Mesendoderm (in vitro differentiated cells): ENCODE measurements at regions not wholly inside any gene's neighbourhood (a gene's known extent, or its start where the extent isn't known, plus 50 kb on each side); places are given as distances from the start of the nearest gene placed in this dataset.
A peak's percentile ranks its signal among the peaks of the same experiment; 100 is the strongest.

ENCODE experiments used
- DNase-seq: peaks from one replicate; pipeline ENCODE4 v3.0.0; 2013
- H2AK5ac ChIP-seq: 2 replicates; pipeline ENCODE4 v1.6.1; 2013; ENCODE audit warnings: low read length, inconsistent platforms
- H2BK120ac ChIP-seq: 2 replicates; pipeline ENCODE4 v1.6.1; 2013; ENCODE audit warnings: low read depth, mild to moderate bottlenecking, low read length, moderate library complexity, mixed read lengths
- H2BK15ac ChIP-seq: replicated peaks from 2 replicates; pipeline ENCODE4 v1.6.1; 2013; ENCODE audit warnings: low read depth, mild to moderate bottlenecking, moderate library complexity
- H2BK5ac ChIP-seq: 2 replicates; pipeline ENCODE4 v1.6.1; 2013; ENCODE audit warnings: low read length, inconsistent platforms
- H3K18ac ChIP-seq: 2 replicates; pipeline ENCODE4 v1.6.1; 2013; ENCODE audit warnings: mild to moderate bottlenecking, low read length, mixed read lengths
- H3K23ac ChIP-seq: one replicate; pipeline ENCODE4 v1.6.1; 2013; ENCODE audit warnings: low read length
- H3K27ac ChIP-seq: 2 replicates; pipeline ENCODE4 v1.5.1; 2013; ENCODE audit warnings: low read depth, mild to moderate bottlenecking, inconsistent platforms, low read length, moderate library complexity
- H3K27me3 ChIP-seq: 2 replicates; pipeline ENCODE4 v1.6.1; 2013; ENCODE audit warnings: low read length, control low read depth, mild to moderate bottlenecking, inconsistent platforms; ENCODE audit not compliant: insufficient read depth, poor library complexity
- H3K36me3 ChIP-seq: 2 replicates; pipeline ENCODE4 v1.6.1; 2013; ENCODE audit warnings: low read length, inconsistent platforms; ENCODE audit not compliant: control insufficient read depth, insufficient read depth
- H3K4ac ChIP-seq: one replicate; pipeline ENCODE4 v1.6.1; 2013; ENCODE audit warnings: low read depth, mild to moderate bottlenecking, low read length, moderate library complexity
- H3K4me1 ChIP-seq: 2 replicates; pipeline ENCODE4 v1.6.1; 2013; ENCODE audit warnings: low read depth, low read length, inconsistent platforms; ENCODE audit not compliant: control insufficient read depth
- H3K4me2 ChIP-seq: 2 replicates; pipeline ENCODE4 v1.6.1; 2013; ENCODE audit warnings: low read length
- H3K4me3 ChIP-seq: 2 replicates; pipeline ENCODE4 v1.5.1; 2013; ENCODE audit warnings: mild to moderate bottlenecking, low read length
- H3K56ac ChIP-seq: one replicate; pipeline ENCODE4 v1.6.1; 2013; ENCODE audit warnings: low read length
- H3K79me1 ChIP-seq: 2 replicates; pipeline ENCODE4 v1.6.1; 2013; ENCODE audit warnings: low read length, inconsistent platforms
- H3K79me2 ChIP-seq: 2 replicates; pipeline ENCODE4 v1.6.1; 2013; ENCODE audit warnings: mild to moderate bottlenecking, low read length; ENCODE audit not compliant: control insufficient read depth, insufficient read depth
- H3K9ac ChIP-seq: 2 replicates; pipeline ENCODE4 v1.6.1; 2013; ENCODE audit warnings: low read length, inconsistent platforms
- H4K5ac ChIP-seq: one replicate; pipeline ENCODE4 v1.6.1; 2013; ENCODE audit warnings: low read length
- H4K8ac ChIP-seq: one replicate; pipeline ENCODE4 v1.6.1; 2013; ENCODE audit warnings: low read depth, mild to moderate bottlenecking, control low read depth, low read length, moderate library complexity
- WGBS: extraction: QIAGEN DNeasy Blood & Tissue Kit; methylation state at CpG from one replicate; pipeline ENCODE4 v1.1.7; 2013; ENCODE audit warnings: low lambda C conversion rate, missing lambda C conversion rate; ENCODE audit not compliant: insufficient coverage; ENCODE audit errors: extremely low coverage; 5-methylcytosine and 5-hydroxymethylcytosine counted together

DNA sequence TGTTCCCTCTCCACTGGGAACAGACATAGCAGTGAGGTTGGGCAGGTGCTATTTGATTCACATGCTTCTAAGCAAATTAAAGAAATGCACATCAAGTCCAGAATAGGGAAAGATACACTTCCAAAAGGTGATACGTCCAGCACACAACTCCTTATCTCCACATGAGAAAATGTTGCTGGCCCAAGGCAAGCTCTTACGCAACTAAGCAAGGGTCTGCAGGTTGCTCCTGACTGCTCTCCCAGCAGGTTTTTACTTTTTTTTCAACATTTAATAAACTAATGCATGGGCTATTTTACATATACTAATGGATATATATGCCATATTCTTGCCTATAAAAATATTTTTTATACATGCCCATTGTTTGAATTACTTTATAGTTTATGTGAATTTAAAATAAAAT, 818.5 kb upstream of the ROBO1 start:
- H4K8ac ChIP-seq = no peak overlapping the region
- DNase-seq = no peak
- no peak overlapping the region for H2BK15ac ChIP-seq
- no peak overlapping the region for H2BK5ac ChIP-seq
- H4K5ac ChIP-seq = no peak overlapping the region
- H3K27me3 ChIP-seq = no peaks in the 10 kb centered on the region
- WGBS = no CpG with 5 or more reads among the region's 2 CpGs
- H3K18ac ChIP-seq = no peak overlapping the region
- no peaks in the 10 kb centered on the region for H3K4me1 ChIP-seq
- H3K56ac ChIP-seq = no peak overlapping the region
- no peak overlapping the region for H3K4me2 ChIP-seq
- H3K4me3 ChIP-seq = no peak overlapping the region
- no peak overlapping the region for H3K27ac ChIP-seq
- no peaks in the 10 kb centered on the region for H3K36me3 ChIP-seq
- H3K4ac ChIP-seq = no peak overlapping the region
- H3K23ac ChIP-seq = no peak overlapping the region
- H3K79me2 ChIP-seq = no peaks in the 10 kb centered on the region
- no peak overlapping the region for H3K9ac ChIP-seq
- no peak overlapping the region for H2BK120ac ChIP-seq
- no peak overlapping the region for H2AK5ac ChIP-seq
- no peaks in the 10 kb centered on the region for H3K79me1 ChIP-seq

DNA sequence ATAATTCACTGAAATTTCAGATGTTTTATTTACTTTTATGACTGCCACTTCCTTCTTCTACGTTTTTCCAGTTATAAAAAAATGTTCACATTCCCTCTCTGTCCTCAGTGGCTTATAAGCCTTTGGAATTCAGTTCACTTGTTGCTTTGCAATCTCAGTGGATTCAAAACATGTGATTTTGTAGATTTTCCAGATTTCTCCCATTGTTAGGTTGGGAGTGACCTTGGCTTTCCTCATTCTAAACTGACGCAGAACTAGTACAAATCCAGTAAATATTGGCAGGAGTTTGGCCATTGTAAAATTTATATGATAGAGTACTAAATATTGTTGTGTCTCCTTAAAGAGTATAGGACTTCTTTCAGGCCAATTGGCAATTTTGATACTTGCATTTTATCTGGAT, 812.3 kb upstream of the ROBO1 start:
- Histone ChIP-seq H3K4me3 (no peak overlapping the region), H3K18ac (no peak overlapping the region), H4K8ac (no peak overlapping the region), H2AK5ac (no peak overlapping the region), H3K79me2 (no peaks in the 10 kb centered on the region), H2BK120ac (no peak overlapping the region), H3K9ac (no peak overlapping the region), H3K56ac (no peak overlapping the region), H3K36me3 (no peaks in the 10 kb centered on the region), H3K23ac (no peak overlapping the region), H3K4me1 (no peaks in the 10 kb centered on the region), H3K27me3 (no peaks in the 10 kb centered on the region), H4K5ac (no peak overlapping the region), H2BK5ac (no peak overlapping the region), H3K4ac (no peak overlapping the region), H2BK15ac (no peak overlapping the region), H3K79me1 (no peaks in the 10 kb centered on the region), H3K4me2 (no peak overlapping the region), H3K27ac (no peak overlapping the region)
- no peak for DNase-seq
- no CpG with 5 or more reads among the region's 2 CpGs for WGBS

DNA sequence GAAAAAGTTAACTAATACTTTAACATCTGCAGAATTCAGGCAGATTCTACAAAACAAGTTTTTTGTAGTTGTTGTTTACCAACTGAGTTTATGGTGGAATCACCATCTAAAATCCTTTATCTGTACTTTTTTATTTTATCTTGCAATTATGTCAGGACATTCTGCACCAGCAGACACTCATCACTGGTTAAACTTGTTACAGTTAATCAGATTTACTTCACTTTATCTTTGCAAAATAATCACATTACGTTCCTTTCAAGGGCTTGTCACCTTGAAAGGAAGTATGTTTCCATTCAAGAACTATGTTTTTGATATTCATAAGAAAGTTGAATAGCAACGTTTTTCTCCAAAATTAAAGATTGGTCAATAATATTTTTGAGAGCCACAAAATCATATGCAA, 796.6 kb upstream of the ROBO1 start:
- Histone ChIP-seq H3K4me3 (no peak overlapping the region), H3K79me1 (no peaks in the 10 kb centered on the region), H3K4me2 (no peak overlapping the region), H3K79me2 (no peaks in the 10 kb centered on the region), H3K4me1 (no peaks in the 10 kb centered on the region), H3K23ac (no peak overlapping the region), H2AK5ac (no peak overlapping the region), H2BK5ac (no peak overlapping the region), H3K56ac (no peak overlapping the region), H4K8ac (no peak overlapping the region), H3K4ac (no peak overlapping the region), H4K5ac (no peak overlapping the region), H3K27me3 (no peaks in the 10 kb centered on the region), H2BK15ac (no peak overlapping the region), H3K27ac (no peak overlapping the region), H3K18ac (no peak overlapping the region), H3K9ac (no peak overlapping the region), H3K36me3 (no peaks in the 10 kb centered on the region), H2BK120ac (no peak overlapping the region)
- no CpG with 5 or more reads among the region's 2 CpGs for WGBS
- DNase-seq = peak; percentile 5

DNA sequence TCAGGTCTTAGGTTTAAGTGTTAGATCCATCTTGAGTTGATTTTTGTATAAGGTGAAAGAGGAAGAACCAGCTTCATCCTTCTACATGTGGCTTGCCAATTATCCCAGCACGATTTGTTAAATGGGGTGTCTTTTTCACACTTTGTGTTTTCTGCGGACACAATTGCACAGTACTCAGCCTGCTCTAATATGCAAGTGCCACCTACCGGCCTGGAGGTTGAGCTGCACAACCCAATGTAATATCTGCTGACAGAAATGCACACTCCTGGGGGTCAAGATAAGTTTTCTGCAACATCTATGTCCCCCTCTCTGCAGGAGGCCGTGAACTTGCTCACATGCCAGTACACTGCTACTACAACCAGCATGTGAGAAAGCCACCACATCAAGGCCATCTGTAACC, 791.9 kb upstream of the ROBO1 start:
- H2AK5ac ChIP-seq = no peak overlapping the region
- H3K9ac ChIP-seq = no peak overlapping the region
- H3K4me1 ChIP-seq = no peaks in the 10 kb centered on the region
- DNase-seq = peak; percentile 17
- H2BK15ac ChIP-seq = no peak overlapping the region
- no peak overlapping the region for H3K27ac ChIP-seq
- H3K36me3 ChIP-seq = no peaks in the 10 kb centered on the region
- H2BK5ac ChIP-seq = no peak overlapping the region
- no peak overlapping the region for H3K4me3 ChIP-seq
- no peak overlapping the region for H3K23ac ChIP-seq
- no peak overlapping the region for H3K4ac ChIP-seq
- H3K56ac ChIP-seq = no peak overlapping the region
- WGBS = no CpG with 5 or more reads among the region's 4 CpGs
- H4K8ac ChIP-seq = no peak overlapping the region
- H2BK120ac ChIP-seq = no peak overlapping the region
- H3K18ac ChIP-seq = no peak overlapping the region
- no peak overlapping the region for H3K4me2 ChIP-seq
- H3K27me3 ChIP-seq = no peaks in the 10 kb centered on the region
- no peaks in the 10 kb centered on the region for H3K79me2 ChIP-seq
- no peak overlapping the region for H4K5ac ChIP-seq
- H3K79me1 ChIP-seq = no peaks in the 10 kb centered on the region

DNA sequence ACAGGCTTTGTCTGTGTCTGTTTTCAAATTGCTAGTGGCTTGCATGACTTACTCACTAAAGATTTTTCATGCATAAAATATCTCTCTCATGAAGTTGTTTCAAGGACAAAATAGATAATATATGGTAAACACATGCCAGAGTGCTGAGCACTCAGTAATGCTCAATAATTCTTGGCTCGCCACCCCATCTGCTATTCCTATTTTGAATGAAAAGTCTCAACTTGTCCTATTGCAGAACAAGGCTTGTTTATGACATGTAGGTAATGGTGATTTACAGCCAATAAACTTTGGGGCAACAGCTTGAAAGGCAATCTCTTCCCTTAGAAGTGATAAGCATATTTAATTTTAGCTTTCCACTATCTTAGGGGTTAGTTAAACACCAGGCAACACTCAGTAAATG, 789.0 kb upstream of the ROBO1 start:
- Histone ChIP-seq H3K79me2 (no peaks in the 10 kb centered on the region), H3K36me3 (no peaks in the 10 kb centered on the region), H4K5ac (no peak overlapping the region), H4K8ac (no peak overlapping the region), H3K27me3 (no peaks in the 10 kb centered on the region), H3K79me1 (no peaks in the 10 kb centered on the region), H3K9ac (no peak overlapping the region), H3K18ac (no peak overlapping the region), H2BK5ac (no peak overlapping the region), H2BK120ac (no peak overlapping the region), H3K4me3 (no peak overlapping the region), H2BK15ac (no peak overlapping the region), H3K56ac (no peak overlapping the region), H3K27ac (no peak overlapping the region), H3K4ac (no peak overlapping the region), H2AK5ac (no peak overlapping the region), H3K4me2 (no peak overlapping the region), H3K4me1 (no peaks in the 10 kb centered on the region), H3K23ac (no peak overlapping the region)
- no CpG with 5 or more reads among the region's 1 CpG for WGBS
- no peak for DNase-seq

GRCh38 chr3:80554304-80554703, 786.5 kb upstream of the ROBO1 start:
- Histone ChIP-seq H3K4me3 (no peak overlapping the region), H3K23ac (no peak overlapping the region), H3K27me3 (no peaks in the 10 kb centered on the region), H3K4me1 (no peaks in the 10 kb centered on the region), H3K27ac (no peak overlapping the region), H4K5ac (no peak overlapping the region), H3K79me2 (no peaks in the 10 kb centered on the region), H3K9ac (no peak overlapping the region), H3K79me1 (no peaks in the 10 kb centered on the region), H4K8ac (no peak overlapping the region), H3K36me3 (no peaks in the 10 kb centered on the region), H2BK15ac (no peak overlapping the region), H3K18ac (no peak overlapping the region), H2AK5ac (no peak overlapping the region), H3K56ac (no peak overlapping the region), H3K4ac (no peak overlapping the region), H2BK5ac (no peak overlapping the region), H3K4me2 (no peak overlapping the region), H2BK120ac (no peak overlapping the region)
- DNase-seq = no peak
- WGBS = no CpG with 5 or more reads among the region's 3 CpGs
